Loucy (cell line): ENCODE measurements at regions not wholly inside any gene's neighbourhood (a gene's known extent, or its start where the extent isn't known, plus 50 kb on each side); places are given as distances from the start of the nearest gene placed in this dataset.

Source experiments
- H2AFZ ChIP-seq: fragments of 200-600 bp; sonication (generic); 2 replicates; pipeline ENCODE4 v1.6.0; 2016; ENCODE audit warnings: antibody characterized with exemption, mild to moderate bottlenecking, low read length, moderate library complexity
- H3F3A ChIP-seq: fragments of 200-600 bp; 2 replicates; pipeline ENCODE4 v1.6.0; 2016; ENCODE audit warnings: antibody characterized with exemption, low read depth, mild to moderate bottlenecking
- H3K27me3 ChIP-seq: fragments of 200-600 bp; sonication (generic); 2 replicates; pipeline ENCODE4 v1.6.1; 2014; ENCODE audit warnings: low read length, mild to moderate bottlenecking; ENCODE audit not compliant: insufficient read depth, poor library complexity, severe bottlenecking
- H3K36me3 ChIP-seq: fragments of 200-600 bp; sonication (generic); 2 replicates; pipeline ENCODE4 v1.6.1; 2016; ENCODE audit warnings: low read length; ENCODE audit not compliant: insufficient read depth
- H3K4me1 ChIP-seq: fragments of 200-600 bp; sonication (generic); 2 replicates; pipeline ENCODE4 v1.5.1; 2014; ENCODE audit warnings: low read length, mild to moderate bottlenecking; ENCODE audit not compliant: insufficient read depth, poor library complexity, severe bottlenecking
- H3K4me2 ChIP-seq: fragments of 200-600 bp; sonication (generic); 2 replicates; pipeline ENCODE4 v1.6.0; 2014; ENCODE audit warnings: antibody characterized with exemption, low read length, low read depth, mild to moderate bottlenecking; ENCODE audit not compliant: poor library complexity, severe bottlenecking
- H3K4me3 ChIP-seq: fragments of 200-600 bp; sonication (generic); 2 replicates; pipeline ENCODE4 v1.5.1; 2014; ENCODE audit warnings: low read length, mild to moderate bottlenecking, mixed read lengths; ENCODE audit not compliant: poor library complexity, severe bottlenecking
- H3K79me2 ChIP-seq: fragments of 200-600 bp; sonication (generic); 2 replicates; pipeline ENCODE4 v1.6.1; 2014; ENCODE audit warnings: low read length; ENCODE audit not compliant: insufficient read depth
- H3K9ac ChIP-seq: fragments of 200-600 bp; sonication (generic); 2 replicates; pipeline ENCODE4 v1.6.0; 2014; ENCODE audit warnings: mild to moderate bottlenecking, low read depth, low read length, moderate library complexity; ENCODE audit not compliant: poor library complexity, severe bottlenecking
- H3K9me2 ChIP-seq: fragments of 200-600 bp; sonication (generic); replicated peaks from 2 replicates; pipeline ENCODE4 v1.6.1; 2016; ENCODE audit warnings: low read depth, low read length, mixed read lengths
- H3K9me3 ChIP-seq: fragments of 200-600 bp; sonication (generic); 2 replicates; pipeline ENCODE4 v1.6.1; 2014; ENCODE audit warnings: mild to moderate bottlenecking, antibody characterized with exemption, low read length, low read depth; ENCODE audit not compliant: insufficient read depth
- H4K20me1 ChIP-seq: fragments of 200-600 bp; sonication (generic); 2 replicates; pipeline ENCODE4 v1.6.0; 2014; ENCODE audit warnings: antibody characterized with exemption, low read length, mild to moderate bottlenecking; ENCODE audit not compliant: insufficient read depth, poor library complexity, severe bottlenecking
- CTCF ChIP-seq: fragments of 200-600 bp; sonication (generic); conservative IDR thresholded peaks from 2 replicates; pipeline ENCODE4 v1.5.1; 2014; ENCODE audit warnings: mild to moderate bottlenecking, antibody characterized with exemption, low read length
- EZH2phosphoT487 ChIP-seq: fragments of 200-600 bp; IDR thresholded peaks from 2 replicates; pipeline ENCODE4 v1.6.1; 2018; ENCODE audit warnings: antibody characterized with exemption, mild to moderate bottlenecking, moderate library complexity, borderline replicate concordance

- H3K9me3 ChIP-seq: no peaks in the 10 kb centered on the region; the same call in 1 of the 2 replicates
- H3K9ac ChIP-seq: no peak overlapping the region
- no peaks in the 10 kb centered on the region for H4K20me1 ChIP-seq
- no peaks in the 10 kb centered on the region for H3K79me2 ChIP-seq
- TF ChIP-seq CTCF: no peak
- no peak for TF ChIP-seq EZH2phosphoT487
- H3K4me2 ChIP-seq: no peak overlapping the region
- H3K36me3 ChIP-seq: no peaks in the 10 kb centered on the region
- H3K4me1 ChIP-seq: peaks cover 6% of the 10 kb centered on the region
- no peaks in the 10 kb centered on the region for H3F3A ChIP-seq
- H3K9me2 ChIP-seq: no peaks in the 10 kb centered on the region
- H3K4me3 ChIP-seq: no peak overlapping the region
- no peaks in the 10 kb centered on the region for H3K27me3 ChIP-seq
- H2AFZ ChIP-seq: no peak overlapping the region
These were observed 563.9 kb downstream of the NPHP4 start for GRCh38 chr1:5428351-5428750.

GRCh38 chr1:5427026-5427613 lies 565.1 kb downstream of the NPHP4 start:
- H3K36me3 ChIP-seq: no peaks in the 10 kb centered on the region
- no peaks in the 10 kb centered on the region for H4K20me1 ChIP-seq
- H3K9me2 ChIP-seq: no peaks in the 10 kb centered on the region
- peak; percentile 21; the same call in 1 of the 2 replicates for TF ChIP-seq CTCF
- TF ChIP-seq EZH2phosphoT487: no peak
- H3K4me2 ChIP-seq: no peak overlapping the region
- no peak overlapping the region for H2AFZ ChIP-seq
- H3F3A ChIP-seq: no peaks in the 10 kb centered on the region
- H3K9me3 ChIP-seq: no peaks in the 10 kb centered on the region; the same call in 1 of the 2 replicates
- H3K79me2 ChIP-seq: no peaks in the 10 kb centered on the region
- peaks cover 17% of the 10 kb centered on the region for H3K4me1 ChIP-seq
- no peaks in the 10 kb centered on the region for H3K27me3 ChIP-seq
- H3K9ac ChIP-seq: no peak overlapping the region
- H3K4me3 ChIP-seq: no peak overlapping the region

GRCh38 chr1:5424802-5425703 lies 567.2 kb downstream of the NPHP4 start:
- Histone ChIP-seq H3K79me2 (no peaks in the 10 kb centered on the region), H3K4me1 (peaks cover 28% of the 10 kb centered on the region), H3K9me3 (no peaks in the 10 kb centered on the region; the same call in 1 of the 2 replicates), H3K36me3 (no peaks in the 10 kb centered on the region), H3K4me2 (no peak overlapping the region), H4K20me1 (no peaks in the 10 kb centered on the region), H3K9me2 (no peaks in the 10 kb centered on the region), H3K9ac (no peak overlapping the region), H3K27me3 (no peaks in the 10 kb centered on the region), H2AFZ (no peak overlapping the region), H3F3A (no peaks in the 10 kb centered on the region), H3K4me3 (no peak overlapping the region)
- TF ChIP-seq CTCF: no peak
- TF ChIP-seq EZH2phosphoT487: no peak
